GM18867 (cell line): ENCODE measurements at regions not wholly inside any gene's neighbourhood (a gene's known extent, or its start where the extent isn't known, plus 50 kb on each side); places are given as distances from the start of the nearest gene placed in this dataset.

Experiments
- ATAC-seq: cut with Tn5 transposase; IDR thresholded peaks from one replicate; pipeline ENCODE4 v1.9.1; 2021; ENCODE audit warnings: mild to moderate bottlenecking, moderate library complexity; ENCODE audit not compliant: unreplicated experiment

DNA sequence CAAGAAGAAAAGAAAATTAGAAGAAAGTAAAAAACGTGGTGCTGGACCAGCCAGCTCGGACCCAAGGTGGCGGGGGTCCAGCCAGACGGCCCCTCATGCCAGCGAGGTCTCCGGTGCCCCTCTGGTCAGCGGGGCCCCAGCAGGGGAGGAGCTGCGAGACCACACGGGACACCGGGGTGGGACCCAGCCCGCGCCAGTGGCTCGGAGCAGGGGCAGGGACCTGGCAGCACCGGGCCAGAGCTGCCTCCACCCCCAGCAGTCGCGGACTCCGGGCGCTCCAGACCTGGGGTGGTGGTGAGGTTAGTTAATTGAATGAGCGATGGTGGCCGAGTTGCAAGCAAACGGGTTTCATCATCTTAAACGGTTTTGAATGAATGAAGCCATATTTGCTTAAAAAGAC lies 289.9 kb upstream of the MC4R start:
- no peak for ATAC-seq

DNA sequence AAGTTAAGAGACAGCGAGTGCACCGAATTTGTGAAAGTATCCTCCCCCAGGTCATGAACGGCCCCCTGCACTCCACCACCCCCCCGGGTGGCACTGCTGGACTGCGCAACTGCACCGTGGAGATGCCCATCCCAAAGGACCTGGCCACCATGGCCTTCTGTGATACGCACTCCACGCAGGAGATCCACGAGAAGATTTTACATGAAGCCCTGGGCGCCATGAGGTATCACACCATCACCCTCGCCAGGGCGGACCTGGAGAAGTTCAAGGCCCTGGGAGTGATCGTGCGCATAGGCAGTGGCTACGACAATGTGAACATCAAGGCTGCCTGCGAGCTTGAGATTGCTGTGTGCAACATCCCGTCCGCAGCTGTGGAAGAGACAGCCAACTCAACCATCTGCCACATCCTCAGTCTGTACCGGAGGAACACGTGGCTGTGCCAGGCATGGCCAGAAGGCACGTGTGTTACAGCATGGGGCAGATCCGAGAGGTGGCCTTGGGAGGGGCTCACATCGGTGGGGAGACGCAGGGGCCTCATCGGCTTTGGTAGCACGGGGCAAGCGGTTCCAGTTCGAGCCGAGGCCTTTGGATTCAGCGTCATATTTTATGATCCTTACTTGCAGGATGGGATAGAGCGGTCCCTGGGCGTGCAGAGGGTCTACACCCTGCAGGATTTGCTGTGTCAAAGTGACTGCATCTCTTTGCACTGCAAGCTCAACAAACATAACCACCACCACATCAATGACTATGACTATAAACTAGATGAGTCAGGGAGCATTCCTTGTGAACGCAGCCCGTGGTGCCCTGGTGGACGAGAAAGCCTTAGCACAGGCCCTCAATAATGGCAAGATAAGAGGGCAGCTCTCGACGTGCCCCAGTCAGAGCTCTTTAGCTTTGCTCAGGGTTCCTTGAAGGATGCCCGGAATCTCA lies 290.8 kb upstream of the MC4R start:
- no peak for ATAC-seq

DNA sequence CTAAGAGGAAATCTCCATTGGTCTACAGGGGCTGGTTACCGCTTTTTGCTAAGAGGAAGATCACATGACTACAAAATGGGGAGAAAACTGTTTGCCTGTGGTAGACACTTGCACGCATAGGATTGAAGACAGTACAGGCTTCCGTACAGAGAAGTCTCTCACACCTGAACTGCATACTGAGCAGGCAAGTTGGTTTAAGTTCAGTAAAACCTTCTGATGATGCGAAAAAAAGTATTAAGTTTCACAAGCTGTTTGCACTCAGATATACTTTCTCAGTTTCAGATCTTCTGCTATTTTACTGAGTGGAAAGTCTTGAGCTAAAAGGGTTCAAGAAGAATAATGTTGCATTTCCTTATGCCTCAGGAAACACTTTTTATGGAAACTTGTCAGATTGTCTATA lies 292.2 kb upstream of the MC4R start:
- ATAC-seq, result peak; percentile 83

DNA sequence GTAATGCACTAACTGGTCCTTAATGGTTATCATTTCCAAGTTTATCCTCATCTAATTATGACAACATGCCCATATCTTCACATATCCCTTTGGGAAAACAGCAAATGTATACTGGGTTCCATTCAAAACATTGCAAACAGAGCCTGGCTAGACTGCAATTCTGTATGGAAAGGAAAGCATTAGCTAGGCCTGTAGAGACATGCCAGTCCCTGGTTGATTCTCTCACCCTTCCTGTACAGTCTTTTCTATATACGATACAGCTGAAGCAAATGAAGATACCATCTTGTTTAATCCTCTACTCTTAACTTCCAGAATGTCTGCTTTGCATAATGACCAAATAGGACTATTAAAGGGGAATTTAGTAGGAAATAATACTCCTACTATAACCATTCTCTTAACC lies 294.4 kb upstream of the MC4R start:
- no peak for ATAC-seq

DNA sequence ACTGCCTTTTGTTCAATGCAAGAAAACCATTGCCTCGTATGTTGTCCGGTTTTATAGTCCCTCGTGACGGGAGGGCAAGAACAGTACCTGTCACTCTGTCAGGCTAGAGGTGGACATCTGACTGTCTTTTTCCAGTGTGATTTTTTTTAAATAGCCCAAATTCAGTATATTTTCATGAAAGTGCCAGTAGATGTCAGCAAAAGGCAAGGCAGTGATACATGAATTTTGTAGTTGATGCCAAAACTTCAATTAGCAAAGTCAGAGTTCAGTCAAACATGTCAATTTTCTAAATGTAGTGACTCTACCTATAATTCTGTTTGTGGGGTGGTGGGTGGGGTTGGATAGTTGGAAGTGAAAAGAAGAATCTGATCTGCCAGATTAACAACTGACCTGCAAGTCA lies 296.0 kb upstream of the MC4R start:
- ATAC-seq, result no peak

DNA sequence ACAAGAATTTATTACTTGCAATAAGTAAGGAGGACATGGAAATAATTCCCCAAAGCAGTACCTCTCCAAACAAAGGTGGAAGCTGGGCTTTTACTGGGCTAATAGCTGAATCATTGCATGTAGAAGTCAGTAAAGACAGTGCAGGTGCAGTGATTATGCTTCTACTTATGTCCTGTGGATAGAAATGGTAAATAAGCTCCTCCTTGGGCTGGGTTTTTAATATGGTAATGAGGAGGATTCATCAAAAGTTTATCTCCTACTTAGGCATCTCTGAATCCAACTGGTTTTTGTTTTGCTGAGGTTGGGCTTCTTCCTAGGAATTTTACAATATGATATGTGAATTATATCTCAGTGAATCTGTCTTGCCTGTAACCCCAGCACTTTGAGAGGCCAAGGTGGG lies 297.4 kb upstream of the MC4R start:
- no peak for ATAC-seq

DNA sequence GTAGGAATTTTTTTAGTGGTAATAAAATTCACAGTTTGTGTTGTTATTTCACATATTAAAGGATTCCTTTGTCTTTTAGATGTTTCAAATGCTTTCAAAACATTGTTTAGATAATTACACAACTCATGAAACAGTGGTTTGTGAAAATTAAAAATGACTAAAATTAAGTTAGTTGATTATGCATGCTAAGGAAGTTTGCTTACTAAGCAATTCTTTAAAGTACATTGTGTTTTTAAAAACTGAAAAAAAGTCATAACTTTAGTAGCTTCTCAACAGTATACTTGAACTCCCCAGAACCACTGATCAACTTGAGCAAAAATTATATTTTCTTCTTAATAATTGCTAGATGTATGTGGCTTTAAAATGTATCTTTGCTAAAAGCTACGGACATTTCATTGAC lies 298.4 kb upstream of the MC4R start:
- no peak for ATAC-seq

DNA sequence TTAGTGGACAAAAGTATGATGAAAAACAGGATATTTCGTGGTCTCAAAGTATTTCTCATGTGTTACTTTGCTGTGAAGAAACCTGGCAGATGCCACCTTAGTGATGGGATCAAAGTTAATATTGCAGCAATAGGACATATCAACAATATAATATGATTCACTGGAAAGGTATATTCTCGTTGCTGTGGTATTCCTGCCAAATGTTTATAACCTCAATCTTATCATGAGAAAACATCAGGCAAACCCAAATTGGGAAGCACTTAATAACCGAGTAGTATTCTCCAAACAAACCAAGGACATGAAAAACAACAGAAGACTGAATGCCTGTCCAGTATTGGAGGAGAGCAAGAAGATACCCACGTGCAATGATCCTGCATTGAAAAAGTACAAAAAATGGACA lies 302.6 kb upstream of the MC4R start:
- ATAC-seq, result no peak

DNA sequence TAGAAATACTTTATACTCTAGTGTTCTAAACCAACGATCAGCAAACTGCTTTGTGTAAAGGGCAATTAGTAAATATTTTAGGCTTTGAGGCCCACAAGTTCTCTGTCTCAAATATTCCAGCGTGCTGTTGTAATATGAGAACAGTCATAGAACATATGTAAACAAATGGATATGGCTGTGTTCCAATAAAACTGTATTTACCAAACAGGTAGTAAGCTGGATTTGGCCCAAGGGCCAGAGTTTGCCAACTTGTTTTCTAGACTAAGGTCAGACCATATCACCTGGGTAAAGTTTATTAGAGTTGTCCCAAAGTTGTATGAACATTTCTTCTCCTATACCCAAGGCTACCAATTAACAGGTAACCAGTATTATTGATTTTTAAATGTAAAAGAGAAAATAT lies 303.2 kb upstream of the MC4R start:
- no peak for ATAC-seq

DNA sequence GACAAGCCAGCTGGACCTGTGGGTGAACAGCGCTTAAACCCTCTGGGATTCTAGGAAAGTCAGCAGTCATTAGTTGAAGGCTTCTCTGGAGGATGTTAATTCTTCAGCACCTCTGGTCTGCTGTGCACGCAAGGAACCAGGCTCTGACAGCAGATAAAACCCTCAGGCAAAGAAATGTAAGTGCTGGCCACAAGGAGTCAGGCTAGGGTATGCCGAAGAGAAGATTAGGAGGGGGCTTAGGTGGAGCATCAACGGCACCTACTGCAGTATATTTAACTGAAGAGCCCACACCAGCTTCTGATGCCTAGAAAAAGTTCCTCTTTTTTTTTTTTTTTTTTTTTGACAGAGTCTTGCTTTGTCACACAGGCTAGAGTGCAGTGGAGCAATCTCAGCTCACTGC lies 304.2 kb upstream of the MC4R start:
- ATAC-seq, result no peak

DNA sequence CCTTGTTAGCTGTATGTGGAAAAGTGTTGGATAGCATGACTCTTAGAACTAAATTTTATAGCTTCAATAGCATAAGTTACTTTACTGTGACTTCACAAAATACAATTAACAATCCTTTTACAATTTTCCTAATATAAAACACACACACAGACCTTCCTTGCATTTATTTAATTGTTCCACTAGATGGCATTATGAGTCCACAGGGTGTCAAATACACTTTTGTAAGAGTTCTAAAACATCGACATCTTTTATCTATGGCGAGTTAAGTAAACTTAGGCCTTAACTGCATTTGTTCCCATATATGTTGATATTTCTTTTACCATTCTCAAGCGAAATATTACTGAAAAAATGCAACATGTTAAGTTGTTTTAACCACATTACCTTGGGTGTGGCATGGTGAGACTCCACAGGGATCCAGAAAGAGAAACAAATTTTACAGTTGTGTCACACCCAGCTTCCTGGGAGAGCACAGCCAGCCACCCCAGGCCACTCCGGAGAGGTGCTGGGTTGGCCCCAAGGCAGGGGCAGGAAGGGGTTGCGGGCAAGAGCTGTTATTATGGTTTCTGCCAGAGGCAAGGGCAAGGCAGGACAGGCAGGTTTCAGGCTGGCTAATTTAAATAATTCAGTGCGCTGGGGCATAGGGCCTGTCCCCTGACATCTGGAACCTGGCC lies 312.4 kb upstream of the MC4R start:
- ATAC-seq, result peak; percentile 69

DNA sequence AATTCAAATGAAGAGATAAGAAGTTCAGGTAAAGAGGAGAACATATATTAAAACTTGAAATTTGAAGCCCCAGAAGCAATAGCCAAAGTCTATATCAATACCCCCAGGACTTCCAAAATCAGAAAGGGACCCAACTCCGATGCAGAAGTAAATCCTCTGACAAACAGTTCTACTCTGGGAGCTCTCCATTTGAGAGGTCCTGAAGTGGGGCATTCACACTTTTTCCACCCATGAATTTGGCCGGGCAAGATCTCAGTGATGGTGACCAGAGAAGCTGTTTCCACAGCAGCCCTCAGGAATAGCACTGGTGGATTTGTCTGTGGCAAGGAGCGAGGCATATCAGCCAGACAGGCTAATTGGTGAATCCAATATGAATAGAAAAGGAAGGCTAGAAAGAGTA lies 313.6 kb upstream of the MC4R start:
- ATAC-seq, result no peak

DNA sequence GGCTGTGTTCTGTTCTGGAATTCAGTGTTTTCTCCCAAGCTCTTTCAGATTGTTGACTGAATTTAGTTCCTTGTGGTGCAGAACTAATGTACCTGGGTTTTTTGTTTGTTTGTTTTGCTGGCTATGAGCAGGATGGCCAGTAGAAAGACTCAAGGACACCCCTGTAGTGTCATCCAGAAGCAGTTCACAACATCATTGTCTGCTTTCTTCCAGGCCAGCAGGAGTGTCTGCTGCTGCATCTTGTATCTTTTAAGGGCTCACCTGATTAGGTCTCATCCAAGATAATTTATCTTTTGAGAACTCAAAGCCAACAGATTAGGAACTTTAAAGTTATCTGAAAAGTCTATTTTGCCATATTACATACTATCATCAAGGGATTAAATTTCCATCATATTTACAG lies 318.5 kb upstream of the MC4R start:
- no peak for ATAC-seq

DNA sequence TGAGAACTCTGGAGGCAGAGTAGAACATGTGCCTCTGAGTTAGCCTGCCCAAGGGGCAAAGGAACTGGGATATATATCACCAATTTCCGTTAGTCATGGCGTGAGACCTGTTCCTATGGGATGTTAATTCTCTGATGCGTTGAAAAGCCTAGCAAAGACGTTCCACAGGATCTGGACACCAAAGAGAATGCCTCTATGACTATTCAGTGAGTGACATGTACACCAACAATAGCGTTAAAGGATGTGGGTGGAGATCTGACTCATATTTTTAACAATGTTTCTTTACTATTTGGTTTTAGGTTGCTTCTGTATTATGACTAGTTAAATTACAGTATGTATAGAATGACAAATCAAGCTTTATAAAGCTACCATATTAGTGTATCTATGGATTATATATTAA lies 320.9 kb upstream of the MC4R start:
- no peak for ATAC-seq

DNA sequence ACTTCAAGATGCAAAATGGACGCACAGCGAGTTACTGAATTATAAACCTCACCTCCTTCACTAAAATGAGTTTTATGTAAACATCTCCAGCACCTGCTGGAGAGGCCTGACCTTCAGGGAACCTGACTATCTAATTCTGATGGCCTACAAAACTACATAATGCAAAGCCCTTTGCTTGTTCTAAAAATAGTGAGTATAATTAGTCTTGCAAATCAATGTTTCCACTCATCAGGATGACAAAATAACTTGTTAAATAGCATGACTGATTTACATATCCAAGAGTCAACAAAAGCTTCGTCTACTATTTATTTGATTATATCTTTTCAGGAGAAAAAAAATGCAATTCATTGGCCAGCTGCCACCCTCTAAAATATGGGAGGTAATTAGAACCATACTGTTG lies 326.3 kb upstream of the MC4R start:
- no peak for ATAC-seq

DNA sequence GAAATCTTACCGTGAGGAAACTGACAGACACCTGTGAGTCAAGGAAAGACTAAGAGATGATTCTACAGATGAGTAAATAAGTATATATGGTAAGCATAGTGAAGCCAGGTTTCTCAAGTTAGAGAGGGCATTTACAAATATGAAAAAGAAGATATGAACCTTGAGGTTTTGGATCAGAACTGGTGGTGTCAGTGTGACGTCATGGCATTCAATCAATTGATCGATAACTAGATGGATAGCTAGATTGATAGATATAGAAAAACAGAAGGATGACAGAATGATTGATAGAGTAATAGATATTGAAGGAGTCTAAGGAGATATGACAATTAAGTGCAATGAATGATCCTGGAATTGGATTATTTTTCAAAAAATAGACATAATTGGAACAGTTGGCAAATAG lies 350.2 kb upstream of the MC4R start:
- no peak for ATAC-seq

DNA sequence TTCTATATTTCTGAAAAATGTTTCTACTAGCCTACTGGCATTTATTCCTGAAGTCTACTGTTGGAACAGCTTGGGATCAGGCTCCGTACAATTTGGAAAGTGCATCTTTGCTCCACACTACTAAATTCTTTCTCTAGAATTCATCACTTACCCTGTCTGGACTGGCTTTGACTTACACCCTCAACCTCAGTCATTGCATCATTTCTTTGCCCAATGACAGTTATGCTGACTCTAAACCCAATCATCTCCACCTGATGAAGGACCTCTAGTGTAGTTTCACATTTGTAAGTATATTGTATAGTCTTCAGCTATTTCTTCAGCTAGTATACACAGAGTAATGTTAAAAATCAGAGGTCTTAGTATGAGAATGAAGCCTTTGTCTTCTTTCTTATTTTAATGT lies 359.6 kb upstream of the MC4R start:
- ATAC-seq, result no peak

DNA sequence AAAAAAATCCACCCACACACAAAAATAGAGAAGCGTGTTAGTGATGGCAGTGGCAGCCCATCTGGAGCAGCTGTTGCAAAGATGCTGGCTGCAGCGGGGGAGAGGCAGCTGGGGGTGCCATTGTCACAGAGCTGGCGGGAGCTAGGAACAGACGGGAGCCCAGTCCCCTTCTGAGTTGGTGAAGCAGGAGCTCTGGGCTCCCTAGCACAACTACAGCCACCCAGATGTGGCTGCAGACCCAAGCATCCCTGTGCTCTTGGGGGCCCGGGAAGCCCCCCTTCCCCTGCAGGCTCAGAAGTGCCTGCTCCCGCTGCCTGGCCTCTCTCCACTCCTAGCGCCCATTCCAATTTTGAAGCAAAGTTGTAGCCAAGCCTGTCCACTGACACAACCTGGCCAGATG lies 366.6 kb upstream of the MC4R start:
- no peak for ATAC-seq

DNA sequence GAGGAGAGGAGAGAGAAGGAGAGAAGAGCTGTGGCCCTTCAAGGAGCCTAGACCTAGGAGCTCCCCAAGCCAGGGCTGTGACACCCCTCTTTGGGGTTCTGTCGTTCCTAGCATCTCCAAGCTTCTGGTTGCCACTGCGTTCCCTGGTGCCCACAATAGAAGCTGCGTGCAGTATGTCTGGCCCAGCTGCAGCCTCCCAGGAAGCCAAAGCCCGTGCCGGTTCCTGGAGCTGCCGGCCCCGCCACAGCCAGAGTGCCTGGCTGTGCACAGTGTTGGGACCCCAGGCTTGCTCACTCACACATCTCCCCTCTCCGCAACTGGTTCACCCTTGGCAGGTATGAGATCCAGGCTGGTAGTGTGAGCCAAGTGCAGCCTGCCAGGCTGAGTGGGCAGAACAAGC lies 367.7 kb upstream of the MC4R start:
- ATAC-seq, result no peak

DNA sequence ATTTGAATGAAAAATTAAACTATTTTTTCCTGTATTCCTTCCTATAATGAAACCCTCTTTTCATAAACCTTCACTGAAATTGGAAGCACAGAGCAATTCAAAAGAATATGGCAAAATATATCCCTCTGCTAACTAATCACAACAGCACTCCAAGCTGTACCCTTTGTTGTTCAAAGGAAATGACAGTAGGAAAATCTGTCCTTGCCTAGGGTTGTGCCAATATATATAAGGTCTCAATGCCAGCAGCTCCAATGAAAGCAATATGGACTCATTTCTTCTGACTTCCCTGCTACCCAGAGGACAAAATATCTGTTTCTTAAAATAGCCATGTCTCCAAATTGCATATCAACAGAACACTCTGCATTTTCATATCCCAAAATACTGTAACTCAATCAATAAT lies 373.9 kb upstream of the MC4R start:
- no peak for ATAC-seq

DNA sequence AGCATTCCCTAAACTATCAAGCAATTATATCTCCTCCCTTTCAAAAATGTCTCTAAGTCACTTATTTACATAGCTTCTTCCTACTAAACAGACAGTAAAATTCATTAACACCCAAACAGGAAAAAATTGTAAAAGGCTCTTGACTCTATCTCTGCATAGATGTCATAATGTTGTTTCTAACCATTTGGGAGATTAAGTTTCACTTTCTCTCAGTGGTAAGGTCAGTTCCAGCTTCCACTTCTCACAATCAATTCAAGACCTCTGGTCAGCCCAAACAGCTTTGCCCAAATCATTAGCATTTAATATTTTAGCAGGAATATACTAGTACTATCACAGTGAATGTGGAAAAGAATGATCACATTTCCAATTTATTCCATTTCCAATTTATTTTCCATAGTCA lies 374.3 kb upstream of the MC4R start:
- no peak for ATAC-seq

DNA sequence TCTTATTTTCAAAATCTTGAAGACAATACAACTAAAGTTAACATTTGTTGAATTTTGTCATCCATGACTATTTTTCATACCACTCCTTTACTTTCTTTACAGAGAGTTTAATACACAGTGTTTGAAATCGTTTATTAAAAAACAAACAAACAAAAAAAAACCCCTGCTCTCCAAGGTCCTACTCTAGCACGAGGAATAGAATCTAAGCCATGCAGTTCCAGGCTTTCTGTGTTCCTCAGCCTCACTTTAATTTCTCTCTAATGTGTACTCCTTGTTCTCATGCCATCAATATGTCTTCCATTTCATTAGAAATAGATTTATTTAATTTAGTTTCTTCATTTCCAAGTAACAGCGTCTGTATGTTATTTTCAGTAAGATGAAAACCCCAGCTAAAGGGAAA lies 381.2 kb upstream of the MC4R start:
- no peak for ATAC-seq
